ENCODE measurements at regions not wholly inside any gene's neighbourhood (a gene's known extent, or its start where the extent isn't known, plus 50 kb on each side); places are given as distances from the start of the nearest gene placed in this dataset.
"Not testable (repeated sequence)": the region's sequence is repeated elsewhere in the genome, so short reads cannot be mapped to it uniquely, and the experiment has no call there.

GRCh38 chr11:133659538-133660201, 127.4 kb upstream of the OPCML start:
- intact Hi-C loops (cut with DNase I): no loop called here
- ATAC-seq (no peak), DNase-seq (ENCODE audit: missing footprints) (no peak)

GRCh38 chr11:133657054-133657453, 124.8 kb upstream of the OPCML start:
- intact Hi-C loops (cut with DNase I): no loop called here
- DNase-seq (ENCODE audit: missing footprints): no peak
- ATAC-seq: no peak

GRCh38 chr11:133656082-133656635, 123.9 kb upstream of the OPCML start:
- DNase-seq (ENCODE audit: missing footprints) (no peak), ATAC-seq (no peak)
- intact Hi-C loops (cut with DNase I): no loop called here

DNA sequence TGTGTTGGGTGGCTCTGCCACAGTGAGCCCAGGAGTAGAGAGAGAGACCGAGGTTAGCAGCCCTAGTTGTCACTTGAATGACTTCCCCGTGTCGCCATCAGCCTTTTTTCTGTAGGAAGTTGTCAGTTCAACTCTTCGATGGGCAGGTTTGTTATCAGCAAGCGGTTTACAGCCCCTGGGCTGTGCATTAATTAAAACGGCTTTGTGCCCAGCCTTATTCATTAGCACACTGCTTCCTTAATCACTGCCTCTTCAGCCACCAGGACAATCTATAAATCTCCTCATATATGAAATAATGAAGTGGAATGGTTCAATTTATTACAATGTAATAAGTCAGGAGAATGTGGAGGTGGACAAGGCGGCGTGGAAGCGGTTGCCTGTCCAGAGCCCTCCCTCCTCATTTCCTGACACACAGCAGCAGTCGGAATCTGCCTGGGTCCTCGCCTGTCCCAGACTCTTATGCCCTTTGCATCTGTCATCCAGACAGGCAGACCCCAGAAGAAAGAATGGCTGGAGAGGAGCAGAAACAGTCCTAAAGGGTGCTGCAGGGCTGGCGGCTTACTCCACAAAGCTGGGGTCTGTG, 122.4 kb upstream of the OPCML start:
- no peak for DNase-seq (ENCODE audit: missing footprints)
- intact Hi-C loops (cut with DNase I): no loop called here
- ATAC-seq: no peak

DNA sequence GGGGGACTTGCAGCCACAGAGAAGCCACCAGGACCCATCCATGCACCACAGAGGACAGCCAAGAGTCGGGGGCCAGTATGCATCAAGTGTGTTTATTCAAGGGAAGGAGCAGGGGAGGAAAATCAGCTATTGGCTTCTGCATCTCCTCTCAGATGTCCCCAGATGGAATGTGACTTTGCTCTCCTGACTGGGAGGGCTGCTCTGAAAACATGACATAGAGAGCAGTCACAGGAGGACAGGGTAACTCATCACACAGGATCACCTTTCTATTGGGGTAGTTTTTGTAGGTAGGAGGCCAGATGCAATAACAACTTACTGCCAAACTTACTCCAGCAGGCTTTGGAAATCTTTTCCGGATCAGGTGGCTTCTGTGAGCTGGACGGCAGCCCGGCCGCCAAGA, 121.0 kb upstream of the OPCML start:
- no peak for ATAC-seq
- intact Hi-C loops (cut with DNase I): no loop called here
- DNase-seq (ENCODE audit: missing footprints): no peak

GRCh38 chr11:133650082-133650481, 117.8 kb upstream of the OPCML start:
- intact Hi-C loops (cut with DNase I): no loop called here
- DNase-seq (ENCODE audit: missing footprints) (no peak), ATAC-seq (peak; percentile 23)

- intact Hi-C loops (cut with DNase I): no loop called here
- ATAC-seq (no peak), DNase-seq (ENCODE audit: missing footprints) (no peak)
Observed at GRCh38 chr11:133649040-133649439, 116.7 kb upstream of the OPCML start.

GRCh38 chr11:133639408-133639807, 107.1 kb upstream of the OPCML start:
- ATAC-seq: peak; percentile 44
- no peak for DNase-seq (ENCODE audit: missing footprints)
- intact Hi-C loops (cut with DNase I): no loop called here

- intact Hi-C loops (cut with DNase I): no loop called here
- ATAC-seq (no peak), DNase-seq (ENCODE audit: missing footprints) (no peak)
Observed at GRCh38 chr11:133638921-133639320, 106.6 kb upstream of the OPCML start.

GRCh38 chr11:133636711-133637355, 104.5 kb upstream of the OPCML start:
- no peak for ATAC-seq
- no peak for DNase-seq (ENCODE audit: missing footprints)
- intact Hi-C loops (cut with DNase I): no loop called here

GRCh38 chr11:133635244-133635739, 103.0 kb upstream of the OPCML start:
- ATAC-seq (no peak), DNase-seq (ENCODE audit: missing footprints) (no peak)
- intact Hi-C loops (cut with DNase I): no loop called here

- intact Hi-C loops (cut with DNase I): loop anchor here (10.0 kb wide), 1 partner anchor 196 kb away; no protein-coding TSS in a partner anchor
Observed at GRCh38 chr11:133628371-133628770, 96.1 kb upstream of the OPCML start.

GRCh38 chr11:133621611-133622010, 89.3 kb upstream of the OPCML start:
- intact Hi-C loops (cut with DNase I): loop anchor here (10.0 kb wide), 1 partner anchor 203 kb away; no protein-coding TSS in a partner anchor
- DNase-seq (ENCODE audit: missing footprints) (no peak), ATAC-seq (no peak)

More at GRCh38 chr11:133628371-133628770, 96.1 kb upstream of the OPCML start:
- not testable (repeated sequence) for ATAC-seq; DNase-seq (ENCODE audit: missing footprints)

GRCh38 chr11:133619973-133620372, 87.7 kb upstream of the OPCML start:
- DNase-seq (ENCODE audit: missing footprints) (no peak), ATAC-seq (peak; percentile 57)
- intact Hi-C loops (cut with DNase I): loop anchor here (10.0 kb wide), 2 partner anchors 205 to 535 kb away; no protein-coding TSS in a partner anchor

GRCh38 chr11:133619397-133619796, 87.1 kb upstream of the OPCML start:
- intact Hi-C loops (cut with DNase I): loop anchor here (10.0 kb wide), 1 partner anchor 535 kb away; no protein-coding TSS in a partner anchor
- ATAC-seq (no peak), DNase-seq (ENCODE audit: missing footprints) (no peak)

DNA sequence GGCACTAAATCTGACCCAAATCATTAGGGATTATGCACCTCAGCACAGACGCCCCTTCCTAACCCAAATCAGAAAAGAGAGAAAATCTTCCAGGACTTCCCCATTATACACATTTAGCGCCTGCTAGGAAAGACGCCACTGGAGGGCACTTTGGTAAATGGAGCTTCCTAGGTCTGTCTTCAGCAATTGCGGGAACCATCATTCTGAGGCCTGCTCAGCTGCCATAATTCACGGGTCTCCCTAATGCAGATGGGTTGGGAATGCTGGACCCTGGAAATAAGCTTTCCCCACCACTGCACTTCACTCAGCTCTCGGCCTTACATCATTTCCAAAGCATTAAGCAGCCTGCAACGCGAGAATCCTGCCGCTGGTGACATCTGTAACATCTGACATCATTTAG, 86.2 kb upstream of the OPCML start:
- ATAC-seq: no peak
- intact Hi-C loops (cut with DNase I): loop anchor here (10.0 kb wide), 1 partner anchor 534 kb away; no protein-coding TSS in a partner anchor
- no peak for DNase-seq (ENCODE audit: missing footprints)

GRCh38 chr11:133608496-133608895, 76.2 kb upstream of the OPCML start:
- intact Hi-C loops (cut with DNase I): no loop called here
- DNase-seq (ENCODE audit: missing footprints): no peak
- no peak for ATAC-seq

DNA sequence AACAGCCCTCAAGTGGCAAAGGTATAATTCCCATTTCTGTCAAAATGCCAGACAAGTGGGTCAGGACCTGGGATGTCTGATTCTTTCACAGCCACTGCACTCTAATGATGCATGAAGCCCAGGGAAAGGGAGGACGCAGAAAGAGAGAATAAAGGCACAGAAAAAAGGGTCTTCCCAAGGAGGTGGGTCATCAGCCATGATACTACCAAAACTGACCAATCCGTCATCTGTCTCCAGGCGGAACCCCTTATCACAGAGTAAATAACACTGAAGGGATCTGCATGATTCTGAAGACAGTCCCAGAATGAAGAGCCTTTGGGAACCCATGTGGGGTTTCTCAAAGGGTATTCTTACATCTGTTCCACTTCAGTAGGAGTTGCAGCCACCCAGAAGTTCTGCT, 73.8 kb upstream of the OPCML start:
- DNase-seq (ENCODE audit: missing footprints) (no peak), ATAC-seq (no peak)
- intact Hi-C loops (cut with DNase I): no loop called here

DNA sequence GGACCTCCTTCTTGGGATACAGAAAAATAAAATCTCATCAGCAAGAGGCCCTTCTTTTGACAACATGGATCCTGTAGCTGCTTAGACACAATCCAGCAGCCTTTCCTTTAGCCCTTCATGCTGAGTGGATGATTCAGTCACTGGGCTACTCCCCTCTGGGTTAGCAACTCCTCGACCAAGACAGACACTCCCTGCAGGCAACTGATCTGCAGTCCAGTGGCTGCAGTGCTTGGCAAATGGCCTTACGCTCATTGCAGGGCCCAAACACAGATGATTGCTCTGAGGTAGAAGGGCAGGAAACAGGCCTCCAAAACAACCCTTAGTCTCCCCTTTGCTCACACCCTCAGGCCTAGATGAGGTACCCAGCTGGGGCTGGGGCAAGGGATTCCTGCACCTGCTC, 73.2 kb upstream of the OPCML start:
- DNase-seq (ENCODE audit: missing footprints) (no peak), ATAC-seq (no peak)
- intact Hi-C loops (cut with DNase I): no loop called here

DNA sequence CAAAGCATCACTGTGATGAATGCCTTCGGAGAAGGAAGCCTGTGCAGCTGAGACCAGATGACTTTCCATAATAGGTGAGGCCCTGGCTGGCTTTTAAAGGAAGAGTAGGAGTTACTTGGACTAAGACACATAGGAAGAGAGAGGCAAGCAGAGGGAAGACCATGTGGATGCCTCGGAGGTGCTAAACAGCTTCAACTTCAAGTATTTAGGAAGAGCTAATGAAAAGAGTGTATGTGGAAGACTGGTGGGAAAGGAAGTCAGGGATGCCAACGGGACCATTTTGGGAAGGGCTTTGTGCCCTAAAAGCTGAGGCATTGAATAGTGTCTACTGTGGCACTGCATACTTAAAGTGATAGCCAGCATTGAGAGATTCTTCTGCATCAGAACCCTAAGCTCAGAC, 69.3 kb upstream of the OPCML start:
- DNase-seq (ENCODE audit: missing footprints) (no peak), ATAC-seq (no peak)
- intact Hi-C loops (cut with DNase I): no loop called here

All from Right ventricle myocardium inferior (tissue), 1 donor.